NT2/D1 (cell line): ENCODE measurements at regions not wholly inside any gene's neighbourhood (a gene's known extent, or its start where the extent isn't known, plus 50 kb on each side); places are given as distances from the start of the nearest gene placed in this dataset.

Source experiments
- SUZ12 ChIP-seq: IDR thresholded peaks from 2 replicates; pipeline ENCODE4 v1.6.1; 2011; ENCODE audit not compliant: insufficient read length, insufficient read depth; ENCODE audit errors: extremely low read depth
- YY1 ChIP-seq: IDR thresholded peaks from 2 replicates; pipeline ENCODE4 v1.6.1; 2011; ENCODE audit not compliant: insufficient read length, insufficient read depth
- ZNF274 ChIP-seq: IDR thresholded peaks from 2 replicates; pipeline ENCODE4 v1.6.1; 2011; ENCODE audit warnings: mild to moderate bottlenecking, low read depth, low read length

GRCh38 chr21:32207406-32207716 lies 71.5 kb downstream of the MIS18A start:
- TF ChIP-seq YY1, result no peak
- no peak for TF ChIP-seq ZNF274
- TF ChIP-seq SUZ12, result no peak
